ENCODE measurements at regions not wholly inside any gene's neighbourhood (a gene's known extent, or its start where the extent isn't known, plus 50 kb on each side); places are given as distances from the start of the nearest gene placed in this dataset.
"Not testable (repeated sequence)": the region's sequence is repeated elsewhere in the genome, so short reads cannot be mapped to it uniquely, and the experiment has no call there.

DNA sequence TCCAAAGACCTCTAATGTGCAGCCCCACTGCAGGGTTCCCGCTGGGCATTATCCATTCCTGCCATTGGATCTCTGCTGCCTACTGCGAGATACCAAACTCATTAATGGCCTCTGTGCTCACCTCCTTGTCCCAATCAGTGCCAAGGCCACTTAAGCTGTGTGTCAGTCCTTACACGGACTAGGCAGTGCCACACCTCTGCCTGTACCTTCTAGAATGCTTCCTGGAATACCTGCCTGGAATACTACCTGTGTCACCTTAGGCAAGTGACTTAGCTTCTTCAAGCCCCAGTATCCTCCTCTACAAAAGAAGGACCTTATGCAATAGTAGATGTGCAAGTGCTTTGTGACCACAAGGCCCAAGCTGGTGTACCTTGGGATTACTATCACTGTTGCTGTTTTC lies 100.1 kb downstream of the FOXD2 start:
- H3K4me1 ChIP-seq (ENCODE audit: control insufficient read depth, insufficient read depth, low read length, poor library complexity, severe bottlenecking) = peaks cover 27% of the 10 kb centered on the region
- H3K36me3 ChIP-seq (ENCODE audit: control insufficient read depth, insufficient read depth, low read length) = no peaks in the 10 kb centered on the region
- 51 to 81% methylated on average over 2 to 3 of the region's 3 CpGs for WGBS, 2 experiments (ENCODE audit: insufficient coverage in 2 of 2)

DNA sequence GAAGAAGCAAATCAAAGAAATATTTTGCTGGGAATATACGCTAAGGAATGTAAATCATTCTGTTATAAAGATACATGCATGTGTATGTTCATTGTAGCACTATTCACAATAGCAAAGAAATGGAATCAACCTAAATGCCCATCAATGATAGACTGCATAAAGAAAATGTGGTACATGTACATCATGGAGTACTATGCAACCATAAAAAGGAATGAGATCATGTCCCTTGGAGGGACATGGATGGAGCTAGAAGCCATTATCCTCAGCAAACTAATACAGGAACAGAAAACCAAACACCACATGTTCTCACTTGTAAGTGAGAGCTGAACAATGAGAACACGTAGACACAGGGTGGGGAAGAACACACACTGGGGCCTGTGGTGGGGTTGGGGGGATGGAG lies 100.7 kb downstream of the FOXD2 start:
- H3K4me3 ChIP-seq (ENCODE audit: extremely low read depth, insufficient read depth, low read length, poor library complexity, severe bottlenecking); H3K36me3 ChIP-seq (ENCODE audit: control insufficient read depth, insufficient read depth, low read length); H3K27ac ChIP-seq (ENCODE audit: low read depth, low read length, severe bottlenecking); H3K9me3 ChIP-seq (ENCODE audit: control insufficient read depth, low read length): not testable (repeated sequence)
- 100% methylated on average over 2 of the region's 2 CpGs; no CpG with 5 or more reads in 1 of the 2 experiments for WGBS, 2 experiments (ENCODE audit: insufficient coverage in 2 of 2)
- peaks cover 27% of the 10 kb centered on the region for H3K4me1 ChIP-seq (ENCODE audit: control insufficient read depth, insufficient read depth, low read length, poor library complexity, severe bottlenecking)

More for the DNA sequence above, 100.1 kb downstream of the FOXD2 start:
- no peak overlapping the region for H3K27ac ChIP-seq (ENCODE audit: low read depth, low read length, severe bottlenecking)
- H3K4me3 ChIP-seq (ENCODE audit: extremely low read depth, insufficient read depth, low read length, poor library complexity, severe bottlenecking) = no peak overlapping the region
- H3K9me3 ChIP-seq (ENCODE audit: control insufficient read depth, low read length) = no peaks in the 10 kb centered on the region

DNA sequence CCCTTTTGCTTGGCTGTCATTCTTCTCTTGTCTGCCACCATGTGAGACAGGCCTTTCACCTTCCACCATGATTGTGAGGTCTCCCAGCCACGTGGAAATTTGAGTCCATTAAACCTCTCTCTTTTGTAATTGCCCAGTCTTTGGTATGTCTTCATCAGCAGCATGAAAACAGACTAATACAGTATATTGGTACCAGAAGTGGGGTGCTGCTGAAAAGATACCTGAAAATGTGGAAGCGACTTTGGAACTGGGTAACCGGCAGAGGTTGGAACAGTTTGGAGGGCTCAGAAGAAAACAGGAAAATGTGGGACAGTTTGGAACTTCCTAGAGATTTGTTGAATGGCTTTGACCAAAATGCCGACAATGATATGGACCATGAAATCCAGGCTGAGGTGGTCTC lies 103.9 kb downstream of the FOXD2 start:
- WGBS, 2 experiments (ENCODE audit: insufficient coverage in 2 of 2) = 87 to 89% methylated on average over 3 to 4 of the region's 4 CpGs
- H3K9me3 ChIP-seq (ENCODE audit: control insufficient read depth, low read length); H3K4me3 ChIP-seq (ENCODE audit: extremely low read depth, insufficient read depth, low read length, poor library complexity, severe bottlenecking): not testable (repeated sequence)

DNA sequence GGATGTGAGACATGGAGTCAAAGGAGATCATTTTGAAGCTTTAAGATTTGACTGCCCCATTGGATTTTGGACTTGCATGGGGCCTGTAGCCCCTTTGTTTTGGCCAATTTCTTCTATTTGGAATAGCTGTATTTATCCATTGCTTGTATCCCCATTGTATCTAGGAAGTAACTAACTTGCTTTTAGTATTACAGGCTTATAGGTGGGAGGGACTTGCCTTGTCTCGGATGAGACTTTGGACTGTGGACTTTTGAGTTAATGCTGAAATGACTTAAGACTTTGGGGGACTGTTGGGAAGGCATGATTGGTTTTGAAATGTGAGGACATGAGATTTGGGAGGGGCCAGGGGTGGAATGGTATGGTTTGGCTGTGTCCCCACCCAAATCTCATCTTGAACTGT lies 105.2 kb downstream of the FOXD2 start:
- H3K27ac ChIP-seq (ENCODE audit: low read depth, low read length, severe bottlenecking); H3K9me3 ChIP-seq (ENCODE audit: control insufficient read depth, low read length); H3K36me3 ChIP-seq (ENCODE audit: control insufficient read depth, insufficient read depth, low read length); H3K4me3 ChIP-seq (ENCODE audit: extremely low read depth, insufficient read depth, low read length, poor library complexity, severe bottlenecking); H3K4me1 ChIP-seq (ENCODE audit: control insufficient read depth, insufficient read depth, low read length, poor library complexity, severe bottlenecking): not testable (repeated sequence)
- WGBS, 2 experiments (ENCODE audit: insufficient coverage in 2 of 2) = 91% methylated on average over 1 of the region's 1 CpG; no CpG with 5 or more reads in 1 of the 2 experiments

More for the DNA sequence above, 103.9 kb downstream of the FOXD2 start:
- H3K36me3 ChIP-seq (ENCODE audit: control insufficient read depth, insufficient read depth, low read length); H3K4me1 ChIP-seq (ENCODE audit: control insufficient read depth, insufficient read depth, low read length, poor library complexity, severe bottlenecking); H3K27ac ChIP-seq (ENCODE audit: low read depth, low read length, severe bottlenecking): not testable (repeated sequence)

DNA sequence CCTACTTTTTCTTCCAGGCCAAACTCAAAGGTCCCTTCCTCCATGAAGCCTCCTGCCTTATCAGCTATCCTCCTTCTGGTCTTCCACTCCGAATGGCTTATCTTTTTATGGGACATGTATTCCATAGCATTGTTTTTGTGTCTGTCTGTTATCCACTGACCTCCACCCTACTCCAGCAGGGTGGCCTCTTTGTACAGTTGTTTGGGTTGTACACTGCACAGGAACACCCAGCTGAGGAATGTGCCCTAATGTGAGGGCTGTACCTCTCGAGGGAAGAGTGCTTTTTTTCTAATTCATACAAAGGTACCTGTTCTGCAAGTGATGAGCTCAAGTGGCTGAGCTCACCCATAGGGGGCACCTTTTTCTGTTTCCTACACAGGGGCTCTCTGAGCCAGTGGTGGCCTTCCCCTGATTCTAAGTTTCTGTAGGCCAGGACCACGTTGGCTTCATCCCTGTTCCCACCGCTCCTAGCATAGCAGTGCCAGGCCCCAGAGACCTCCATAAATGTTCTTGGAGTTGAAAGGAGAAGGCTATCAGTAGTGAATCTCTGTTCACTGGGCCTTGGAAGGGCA lies 108.2 kb downstream of the FOXD2 start:
- H3K9me3 ChIP-seq (ENCODE audit: control insufficient read depth, low read length) = no peaks in the 10 kb centered on the region
- WGBS, 2 experiments (ENCODE audit: insufficient coverage in 2 of 2) = 57 to 100% methylated on average over 1 to 2 of the region's 4 CpGs
- no peaks in the 10 kb centered on the region for H3K36me3 ChIP-seq (ENCODE audit: control insufficient read depth, insufficient read depth, low read length)
- no peak overlapping the region for H3K4me3 ChIP-seq (ENCODE audit: extremely low read depth, insufficient read depth, low read length, poor library complexity, severe bottlenecking)
- H3K27ac ChIP-seq (ENCODE audit: low read depth, low read length, severe bottlenecking) = no peak overlapping the region
- H3K4me1 ChIP-seq (ENCODE audit: control insufficient read depth, insufficient read depth, low read length, poor library complexity, severe bottlenecking) = peaks cover 7% of the 10 kb centered on the region

DNA sequence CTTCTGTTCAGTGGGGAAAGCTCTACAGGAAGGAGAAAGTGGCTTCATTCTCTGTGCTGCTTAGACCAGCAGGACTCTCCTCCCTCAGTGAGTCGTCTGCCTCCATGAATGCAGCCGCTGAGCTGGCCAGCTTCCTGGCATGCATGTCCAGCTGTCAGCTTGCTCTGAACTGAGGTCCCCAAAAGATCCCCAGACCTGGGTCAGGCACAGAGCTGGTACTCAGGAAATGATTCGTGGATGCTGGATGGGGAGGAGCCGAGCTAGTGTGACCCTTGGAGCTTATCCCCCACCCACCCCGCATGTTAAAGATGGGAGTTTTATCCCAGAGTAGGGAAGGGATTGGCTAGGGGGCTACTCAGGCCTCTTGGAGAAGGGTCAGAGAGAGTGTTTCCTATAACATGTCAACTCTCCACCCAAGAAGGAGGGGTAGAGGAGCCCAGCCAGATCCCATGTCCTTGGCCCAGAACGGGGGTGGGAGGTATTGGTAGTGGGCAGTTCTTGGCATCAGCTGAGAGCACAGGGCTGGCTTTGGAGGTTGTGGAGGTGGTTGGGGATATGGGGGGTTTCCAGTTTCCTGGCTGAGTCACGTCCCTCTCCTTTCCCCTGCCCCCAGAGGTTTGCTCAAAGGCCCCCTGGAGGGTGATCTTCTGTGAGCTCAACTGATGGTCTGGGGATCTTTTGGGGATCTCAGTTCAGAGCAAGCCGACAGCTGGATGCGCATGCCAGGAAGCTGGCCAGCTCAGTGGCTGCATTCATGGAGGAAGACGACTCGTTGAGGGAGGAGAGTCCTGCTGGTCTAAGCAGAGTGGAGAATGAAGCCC lies 110.1 kb downstream of the FOXD2 start:
- Histone ChIP-seq H3K4me1 (ENCODE audit: control insufficient read depth, insufficient read depth, low read length, poor library complexity, severe bottlenecking) (peaks cover 10% of the 10 kb centered on the region), H3K4me3 (ENCODE audit: extremely low read depth, insufficient read depth, low read length, poor library complexity, severe bottlenecking) (no peak overlapping the region), H3K36me3 (ENCODE audit: control insufficient read depth, insufficient read depth, low read length) (no peaks in the 10 kb centered on the region), H3K9me3 (ENCODE audit: control insufficient read depth, low read length) (no peaks in the 10 kb centered on the region), H3K27ac (ENCODE audit: low read depth, low read length, severe bottlenecking) (peak overlapping the region; percentile 12)
- 41 to 43% methylated on average over 6 to 8 of the region's 11 CpGs for WGBS, 2 experiments (ENCODE audit: insufficient coverage in 2 of 2)

DNA sequence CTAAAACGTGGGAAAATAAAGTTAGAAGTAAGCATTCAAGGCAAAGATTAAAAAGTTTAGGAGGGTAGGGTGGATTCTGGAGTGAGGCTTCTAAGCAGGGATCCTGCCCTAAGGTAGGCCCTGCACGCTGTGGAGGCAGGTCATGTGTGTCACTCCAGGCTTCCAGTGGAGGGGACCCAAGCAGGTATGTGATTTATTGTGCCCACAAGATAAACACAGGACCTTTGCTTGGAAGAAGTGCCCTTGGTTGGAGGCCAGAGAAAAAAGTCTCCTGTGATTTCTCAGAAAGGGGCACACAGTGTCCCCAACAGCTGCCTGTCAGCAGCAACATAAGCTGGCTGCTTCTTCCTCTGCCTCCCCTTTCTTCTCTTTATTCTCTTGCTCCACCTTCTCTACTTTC lies 110.8 kb downstream of the FOXD2 start:
- 60 to 100% methylated on average over 1 to 2 of the region's 2 CpGs for WGBS, 2 experiments (ENCODE audit: insufficient coverage in 2 of 2)
- H3K4me3 ChIP-seq (ENCODE audit: extremely low read depth, insufficient read depth, low read length, poor library complexity, severe bottlenecking) = no peak overlapping the region
- H3K9me3 ChIP-seq (ENCODE audit: control insufficient read depth, low read length) = no peaks in the 10 kb centered on the region
- no peaks in the 10 kb centered on the region for H3K36me3 ChIP-seq (ENCODE audit: control insufficient read depth, insufficient read depth, low read length)
- no peak overlapping the region for H3K27ac ChIP-seq (ENCODE audit: low read depth, low read length, severe bottlenecking)
- peaks cover 10% of the 10 kb centered on the region for H3K4me1 ChIP-seq (ENCODE audit: control insufficient read depth, insufficient read depth, low read length, poor library complexity, severe bottlenecking)

DNA sequence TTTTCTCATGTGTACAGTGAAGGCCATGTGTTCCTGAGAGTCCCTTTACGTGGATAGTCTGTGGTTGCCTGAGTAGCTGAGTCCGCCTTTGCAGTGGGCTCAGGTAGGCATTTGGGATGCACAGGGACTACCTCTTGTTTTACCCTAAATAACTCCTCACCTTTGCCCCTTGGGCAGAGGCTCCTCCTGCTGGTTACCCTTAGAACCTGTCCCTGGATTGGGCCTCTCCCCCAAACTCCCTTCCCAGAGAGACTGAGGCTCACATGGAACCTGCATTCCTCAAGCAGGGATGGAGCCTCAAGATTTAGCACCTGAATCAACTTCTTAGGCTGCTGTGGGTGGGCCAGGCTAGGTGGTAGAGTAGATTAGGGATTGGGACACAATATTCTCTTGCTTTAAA lies 111.7 kb downstream of the FOXD2 start:
- 83 to 93% methylated on average over 1 to 2 of the region's 2 CpGs for WGBS, 2 experiments (ENCODE audit: insufficient coverage in 2 of 2)
- Histone ChIP-seq H3K36me3 (ENCODE audit: control insufficient read depth, insufficient read depth, low read length) (no peaks in the 10 kb centered on the region), H3K4me1 (ENCODE audit: control insufficient read depth, insufficient read depth, low read length, poor library complexity, severe bottlenecking) (peaks cover 10% of the 10 kb centered on the region), H3K9me3 (ENCODE audit: control insufficient read depth, low read length) (no peaks in the 10 kb centered on the region), H3K4me3 (ENCODE audit: extremely low read depth, insufficient read depth, low read length, poor library complexity, severe bottlenecking) (no peak overlapping the region), H3K27ac (ENCODE audit: low read depth, low read length, severe bottlenecking) (no peak overlapping the region)

DNA sequence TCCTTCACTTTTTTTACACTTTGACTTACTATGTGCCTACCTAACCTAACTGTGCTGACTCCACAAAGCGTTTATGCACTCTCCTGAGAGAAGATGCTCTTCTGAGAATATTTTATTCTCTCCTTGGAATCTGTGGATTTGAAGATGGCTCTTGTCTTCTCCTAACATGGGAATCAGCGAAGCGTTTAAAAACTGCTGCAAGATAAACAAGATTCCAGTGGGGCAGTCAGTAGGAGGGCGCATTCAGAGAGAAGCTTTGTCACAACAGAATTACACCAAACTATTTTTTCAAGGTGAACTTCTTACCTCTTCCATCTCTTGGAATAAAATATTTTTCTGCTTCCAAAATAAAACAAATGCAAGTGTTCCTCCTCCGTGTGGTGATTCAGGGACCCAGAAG lies 113.1 kb downstream of the FOXD2 start:
- H3K4me1 ChIP-seq (ENCODE audit: control insufficient read depth, insufficient read depth, low read length, poor library complexity, severe bottlenecking) = peaks cover 16% of the 10 kb centered on the region
- H3K9me3 ChIP-seq (ENCODE audit: control insufficient read depth, low read length) = no peaks in the 10 kb centered on the region
- H3K27ac ChIP-seq (ENCODE audit: low read depth, low read length, severe bottlenecking) = no peak overlapping the region
- H3K36me3 ChIP-seq (ENCODE audit: control insufficient read depth, insufficient read depth, low read length) = no peaks in the 10 kb centered on the region
- no peak overlapping the region for H3K4me3 ChIP-seq (ENCODE audit: extremely low read depth, insufficient read depth, low read length, poor library complexity, severe bottlenecking)
- 68 to 94% methylated on average over 4 of the region's 5 CpGs for WGBS, 2 experiments (ENCODE audit: insufficient coverage in 2 of 2)

DNA sequence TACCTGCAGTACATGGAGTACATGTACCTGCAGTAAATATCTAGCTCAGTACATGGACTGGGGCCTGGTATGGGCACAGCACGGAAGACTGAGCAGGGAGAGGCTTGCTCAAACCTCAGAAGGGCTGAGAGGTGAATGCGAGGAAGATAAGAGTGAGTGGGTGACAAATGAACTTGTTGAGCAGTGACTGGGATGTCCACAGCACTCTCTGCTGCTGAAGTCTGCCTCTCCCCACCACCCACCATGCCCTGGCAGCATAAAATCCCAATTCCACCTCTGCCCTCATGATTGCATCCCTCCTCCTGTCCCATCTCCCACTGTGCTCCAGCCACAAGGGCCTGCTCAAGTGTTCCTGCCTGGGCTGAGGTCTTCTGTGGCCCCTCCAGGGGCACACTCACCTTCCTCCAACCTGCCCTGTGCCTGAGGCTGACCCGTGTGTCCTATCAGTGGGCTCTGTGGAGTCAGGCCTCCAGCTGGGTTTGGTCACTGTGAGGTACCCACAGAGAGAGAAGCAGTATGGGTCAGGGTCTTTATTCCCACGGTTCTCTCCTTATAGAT lies 114.2 kb downstream of the FOXD2 start:
- H3K36me3 ChIP-seq (ENCODE audit: control insufficient read depth, insufficient read depth, low read length) = no peaks in the 10 kb centered on the region
- H3K4me1 ChIP-seq (ENCODE audit: control insufficient read depth, insufficient read depth, low read length, poor library complexity, severe bottlenecking) = peaks cover 16% of the 10 kb centered on the region
- H3K27ac ChIP-seq (ENCODE audit: low read depth, low read length, severe bottlenecking) = no peak overlapping the region
- no peaks in the 10 kb centered on the region for H3K9me3 ChIP-seq (ENCODE audit: control insufficient read depth, low read length)
- WGBS, 2 experiments (ENCODE audit: insufficient coverage in 2 of 2) = 90 to 95% methylated on average over 3 of the region's 4 CpGs
- H3K4me3 ChIP-seq (ENCODE audit: extremely low read depth, insufficient read depth, low read length, poor library complexity, severe bottlenecking) = no peak overlapping the region

DNA sequence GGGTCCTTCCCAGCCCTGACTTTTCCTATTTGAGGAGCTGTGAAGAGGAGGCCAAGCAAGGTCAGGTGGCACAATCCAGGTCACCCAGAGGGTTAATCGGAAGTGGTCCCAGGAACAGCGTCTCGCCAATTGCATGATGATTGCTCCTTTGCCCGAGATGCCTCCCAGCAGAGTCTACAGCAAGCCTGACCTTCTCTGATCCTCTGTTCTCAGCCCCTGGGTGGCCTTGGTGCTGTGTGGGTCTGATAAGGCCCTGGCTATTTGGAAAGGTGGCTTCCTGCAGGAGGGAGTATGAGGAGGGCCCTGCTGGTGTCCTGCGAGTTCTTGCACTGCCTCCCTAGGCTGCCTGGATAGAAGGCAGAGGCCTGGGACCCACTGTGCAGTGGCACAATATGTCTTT lies 116.2 kb downstream of the FOXD2 start:
- 91 to 93% methylated on average over 5 of the region's 5 CpGs for WGBS, 2 experiments (ENCODE audit: insufficient coverage in 2 of 2)
- no peaks in the 10 kb centered on the region for H3K36me3 ChIP-seq (ENCODE audit: control insufficient read depth, insufficient read depth, low read length)
- H3K9me3 ChIP-seq (ENCODE audit: control insufficient read depth, low read length) = no peaks in the 10 kb centered on the region
- H3K4me1 ChIP-seq (ENCODE audit: control insufficient read depth, insufficient read depth, low read length, poor library complexity, severe bottlenecking) = peaks cover 9% of the 10 kb centered on the region
- H3K27ac ChIP-seq (ENCODE audit: low read depth, low read length, severe bottlenecking) = no peak overlapping the region
- H3K4me3 ChIP-seq (ENCODE audit: extremely low read depth, insufficient read depth, low read length, poor library complexity, severe bottlenecking) = no peak overlapping the region

Data from mesodermal cell (in vitro differentiated cells).